Neural cell (in vitro differentiated cells): ENCODE measurements at regions not wholly inside any gene's neighbourhood (a gene's known extent, or its start where the extent isn't known, plus 50 kb on each side); places are given as distances from the start of the nearest gene placed in this dataset.

ENCODE experiments used
- H2AFZ ChIP-seq: fragments of 200-600, 300-800 bp; sonication (generic), shearing (Covaris generic); 2 replicates; pipeline ENCODE4 v1.6.0; 2014; ENCODE audit warnings: low read depth, mild to moderate bottlenecking, antibody characterized with exemption, low read length, moderate library complexity
- H3F3A ChIP-seq: fragments of 200-600 bp; shearing (Covaris generic); 2 replicates; pipeline ENCODE4 v1.6.1; 2016; ENCODE audit warnings: mild to moderate bottlenecking, moderate library complexity, mixed read lengths, antibody characterized with exemption, low read length; ENCODE audit not compliant: insufficient read depth, poor library complexity, severe bottlenecking
- H3K27ac ChIP-seq: fragments of 200-600, 300-800 bp; sonication (generic), shearing (Covaris generic); 2 replicates; pipeline ENCODE4 v1.5.1; 2014; ENCODE audit warnings: mild to moderate bottlenecking, low read length, moderate library complexity
- H3K27me3 ChIP-seq: fragments of 300-800, 200-600 bp; sonication (generic), shearing (Covaris generic); 2 replicates; pipeline ENCODE4 v1.6.0; 2014; ENCODE audit warnings: mild to moderate bottlenecking, low read depth, low read length, moderate library complexity; ENCODE audit not compliant: insufficient read depth
- H3K36me3 ChIP-seq: fragments of 300-800, 200-600 bp; sonication (generic), shearing (Covaris generic); 2 replicates; pipeline ENCODE4 v1.5.1; 2014; ENCODE audit warnings: mild to moderate bottlenecking, antibody characterized with exemption, low read length, moderate library complexity; ENCODE audit not compliant: insufficient read depth
- H3K4me2 ChIP-seq: fragments of 300-800, 200-600 bp; sonication (generic), shearing (Covaris generic); 2 replicates; pipeline ENCODE4 v1.6.0; 2014; ENCODE audit warnings: mild to moderate bottlenecking, low read length
- H3K4me3 ChIP-seq: fragments of 300-800, 200-600 bp; sonication (generic), shearing (Covaris generic); 2 replicates; pipeline ENCODE4 v1.5.1; 2014; ENCODE audit warnings: mild to moderate bottlenecking, low read length, moderate library complexity
- H3K79me2 ChIP-seq: fragments of 200-600 bp; shearing (Covaris generic); replicated peaks from 2 replicates; pipeline ENCODE4 v1.6.0; 2014; ENCODE audit warnings: mild to moderate bottlenecking, low read length, moderate library complexity; ENCODE audit not compliant: insufficient read depth
- H3K9ac ChIP-seq: fragments of 300-800, 200-600 bp; sonication (generic), shearing (Covaris generic); 2 replicates; pipeline ENCODE4 v1.6.1; 2016; ENCODE audit warnings: mild to moderate bottlenecking, low read length, mixed read lengths
- H3K9me2 ChIP-seq: fragments of 200-600 bp; shearing (Covaris generic); 2 replicates; pipeline ENCODE4 v1.6.1; 2016; ENCODE audit warnings: mild to moderate bottlenecking, low read length, mixed read lengths; ENCODE audit not compliant: insufficient read depth
- H3K9me3 ChIP-seq: fragments of 200-600, 300-800 bp; sonication (generic), shearing (Covaris generic); 2 replicates; pipeline ENCODE4 v1.6.1; 2016; ENCODE audit warnings: mild to moderate bottlenecking, mixed run types, low read length, moderate library complexity, mixed read lengths
- H4K20me1 ChIP-seq: fragments of 200-600 bp; shearing (Covaris generic); 2 replicates; pipeline ENCODE4 v1.6.1; 2016; ENCODE audit warnings: mild to moderate bottlenecking, mixed run types; ENCODE audit not compliant: insufficient read depth
- CTCF ChIP-seq: fragments of 450-650 bp; IDR thresholded peaks from 2 replicates; pipeline ENCODE4 v1.5.1; 2014; ENCODE audit warnings: antibody characterized with exemption, mild to moderate bottlenecking, moderate library complexity; ENCODE audit not compliant: poor library complexity, severe bottlenecking
- EP300 ChIP-seq: fragments of 450-650 bp; conservative IDR thresholded peaks from 2 replicates; pipeline ENCODE4 v1.6.1; 2014; ENCODE audit warnings: antibody characterized with exemption, mild to moderate bottlenecking, moderate library complexity; ENCODE audit not compliant: poor library complexity, severe bottlenecking
- EZH2 ChIP-seq: fragments of 200-600, 300-800 bp; shearing (Covaris generic), sonication (generic); IDR thresholded peaks from 2 replicates; pipeline ENCODE4 v1.6.1; 2014; ENCODE audit warnings: antibody characterized with exemption, low read length, borderline replicate concordance, mild to moderate bottlenecking; ENCODE audit not compliant: insufficient read depth, poor library complexity, severe bottlenecking
- MXI1 ChIP-seq: fragments of 450-650 bp; conservative IDR thresholded peaks from 2 replicates; pipeline ENCODE4 v1.6.1; 2014; ENCODE audit warnings: antibody characterized with exemption, mild to moderate bottlenecking; ENCODE audit not compliant: poor library complexity, severe bottlenecking
- POLR2AphosphoS5 ChIP-seq: IDR thresholded peaks from 2 replicates; pipeline ENCODE4 v1.6.1; 2012
- RAD21 ChIP-seq: fragments of 450-650 bp; conservative IDR thresholded peaks from 2 replicates; pipeline ENCODE4 v1.6.1; 2014; ENCODE audit warnings: antibody characterized with exemption, mild to moderate bottlenecking, moderate library complexity
- SMC3 ChIP-seq: fragments of 450-650 bp; conservative IDR thresholded peaks from 2 replicates; pipeline ENCODE4 v1.6.1; 2014; ENCODE audit warnings: antibody characterized with exemption, mild to moderate bottlenecking, moderate library complexity; ENCODE audit not compliant: poor library complexity
- TAF1 ChIP-seq: IDR thresholded peaks from 2 replicates; pipeline ENCODE4 v1.6.1; 2012; ENCODE audit warnings: low read depth
- TF ChIP-seq, protein P1 (sequence below): IDR thresholded peaks from 2 replicates; pipeline ENCODE4 v1.6.1; 2012; ENCODE audit warnings: borderline replicate concordance

DNA sequence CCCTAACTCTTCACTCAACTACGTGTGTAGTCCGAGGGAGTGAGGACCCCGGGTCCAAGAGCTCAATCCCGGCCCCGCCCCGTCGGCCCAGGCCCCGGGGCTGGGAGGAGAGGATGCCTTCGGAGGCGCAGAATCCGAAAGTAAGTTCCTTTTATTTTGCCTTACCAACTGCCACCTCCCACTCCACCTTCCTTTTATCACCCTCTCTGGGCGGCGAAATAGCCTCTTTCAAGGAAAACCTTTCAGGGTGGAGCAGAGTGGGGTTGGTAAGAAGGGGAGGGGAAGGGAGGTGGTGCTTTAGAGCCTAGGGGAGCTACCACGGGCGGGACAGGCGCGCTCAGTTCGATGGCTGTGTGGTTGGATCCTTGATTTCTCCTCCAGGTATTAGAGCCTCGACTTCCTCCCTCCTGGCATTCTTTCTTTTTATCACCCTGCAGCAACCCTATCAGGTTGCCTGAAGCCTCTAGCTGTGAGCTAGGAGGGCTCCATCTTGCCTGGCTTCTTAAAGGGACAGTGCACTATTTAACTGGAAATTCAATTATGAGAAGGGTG lies 191.2 kb downstream of the RRAGB start:
- no peaks in the 10 kb centered on the region for H4K20me1 ChIP-seq
- H3K27me3 ChIP-seq = no peaks in the 10 kb centered on the region
- peak overlapping the region; percentile 69 for H2AFZ ChIP-seq
- no peaks in the 10 kb centered on the region for H3K9me3 ChIP-seq
- H3F3A ChIP-seq = no peaks in the 10 kb centered on the region
- TF ChIP-seq CTCF (no peak), POLR2AphosphoS5 (no peak), TAF1 (no peak), EP300 (no peak), RAD21 (no peak), MXI1 (no peak), SMC3 (no peak), EZH2 (no peak)
- TF ChIP-seq, protein P1, sequence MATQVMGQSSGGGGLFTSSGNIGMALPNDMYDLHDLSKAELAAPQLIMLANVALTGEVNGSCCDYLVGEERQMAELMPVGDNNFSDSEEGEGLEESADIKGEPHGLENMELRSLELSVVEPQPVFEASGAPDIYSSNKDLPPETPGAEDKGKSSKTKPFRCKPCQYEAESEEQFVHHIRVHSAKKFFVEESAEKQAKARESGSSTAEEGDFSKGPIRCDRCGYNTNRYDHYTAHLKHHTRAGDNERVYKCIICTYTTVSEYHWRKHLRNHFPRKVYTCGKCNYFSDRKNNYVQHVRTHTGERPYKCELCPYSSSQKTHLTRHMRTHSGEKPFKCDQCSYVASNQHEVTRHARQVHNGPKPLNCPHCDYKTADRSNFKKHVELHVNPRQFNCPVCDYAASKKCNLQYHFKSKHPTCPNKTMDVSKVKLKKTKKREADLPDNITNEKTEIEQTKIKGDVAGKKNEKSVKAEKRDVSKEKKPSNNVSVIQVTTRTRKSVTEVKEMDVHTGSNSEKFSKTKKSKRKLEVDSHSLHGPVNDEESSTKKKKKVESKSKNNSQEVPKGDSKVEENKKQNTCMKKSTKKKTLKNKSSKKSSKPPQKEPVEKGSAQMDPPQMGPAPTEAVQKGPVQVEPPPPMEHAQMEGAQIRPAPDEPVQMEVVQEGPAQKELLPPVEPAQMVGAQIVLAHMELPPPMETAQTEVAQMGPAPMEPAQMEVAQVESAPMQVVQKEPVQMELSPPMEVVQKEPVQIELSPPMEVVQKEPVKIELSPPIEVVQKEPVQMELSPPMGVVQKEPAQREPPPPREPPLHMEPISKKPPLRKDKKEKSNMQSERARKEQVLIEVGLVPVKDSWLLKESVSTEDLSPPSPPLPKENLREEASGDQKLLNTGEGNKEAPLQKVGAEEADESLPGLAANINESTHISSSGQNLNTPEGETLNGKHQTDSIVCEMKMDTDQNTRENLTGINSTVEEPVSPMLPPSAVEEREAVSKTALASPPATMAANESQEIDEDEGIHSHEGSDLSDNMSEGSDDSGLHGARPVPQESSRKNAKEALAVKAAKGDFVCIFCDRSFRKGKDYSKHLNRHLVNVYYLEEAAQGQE = no peak
- H3K36me3 ChIP-seq = no peaks in the 10 kb centered on the region
- no peaks in the 10 kb centered on the region for H3K79me2 ChIP-seq
- no peaks in the 10 kb centered on the region for H3K9me2 ChIP-seq
- H3K4me3 ChIP-seq = peak overlapping the region; percentile 69
- H3K9ac ChIP-seq = peak overlapping the region; percentile 68
- H3K4me2 ChIP-seq = no peak overlapping the region
- peak overlapping the region; percentile 72 for H3K27ac ChIP-seq

DNA sequence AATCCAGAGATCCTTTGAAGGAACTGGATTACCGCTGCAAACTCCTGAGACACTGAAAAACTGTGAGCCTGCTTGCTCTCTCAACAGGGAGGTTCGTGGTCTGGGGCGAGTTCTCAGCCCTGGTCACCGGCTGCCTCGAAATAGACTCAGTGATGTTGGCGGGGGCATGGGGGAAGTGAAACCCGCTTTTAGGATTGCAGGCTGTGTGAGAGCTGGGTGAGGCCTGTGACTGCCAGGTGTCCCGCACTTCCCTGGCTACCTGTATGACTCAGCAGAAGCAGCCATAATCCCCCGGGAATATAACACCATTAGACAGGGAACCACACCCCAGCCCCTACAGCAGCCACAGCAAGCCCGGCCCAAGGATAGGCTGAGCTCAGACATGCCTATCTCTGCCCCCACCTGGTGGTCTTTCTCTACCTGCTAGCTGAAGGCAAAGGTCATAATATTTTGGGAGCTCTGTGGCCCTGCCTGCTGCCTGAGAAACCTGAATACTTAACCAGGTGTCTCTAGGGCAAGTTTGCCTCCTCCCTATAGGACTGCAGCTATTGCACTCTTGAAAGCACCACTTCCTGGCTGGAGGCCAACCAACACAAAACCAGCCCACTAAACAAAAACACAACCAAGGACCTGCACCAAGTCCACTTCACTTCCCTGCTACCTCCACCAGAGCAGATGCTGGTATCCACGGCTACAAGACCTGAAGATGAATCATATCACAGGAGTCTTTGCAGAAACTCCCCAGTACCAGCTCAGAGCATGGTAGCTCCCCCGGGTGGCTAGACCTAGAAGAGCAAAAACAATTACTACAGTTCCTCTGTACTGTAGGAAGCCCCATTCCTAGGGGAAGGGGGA lies 202.0 kb downstream of the RRAGB start:
- no peaks in the 10 kb centered on the region for H3K27me3 ChIP-seq
- H3K9me3 ChIP-seq = no peaks in the 10 kb centered on the region
- no peak overlapping the region for H3K27ac ChIP-seq
- TF ChIP-seq, protein P1 = no peak
- no peak for TF ChIP-seq SMC3
- no peak for TF ChIP-seq RAD21
- TF ChIP-seq TAF1 = no peak
- no peak for TF ChIP-seq MXI1
- no peak for TF ChIP-seq CTCF
- TF ChIP-seq EP300 = no peak
- no peak for TF ChIP-seq POLR2AphosphoS5
- TF ChIP-seq EZH2 = no peak
- no peaks in the 10 kb centered on the region for H3K79me2 ChIP-seq
- no peaks in the 10 kb centered on the region for H3K36me3 ChIP-seq
- no peaks in the 10 kb centered on the region for H3F3A ChIP-seq
- H3K4me3 ChIP-seq = no peak overlapping the region
- no peaks in the 10 kb centered on the region for H4K20me1 ChIP-seq
- no peak overlapping the region for H3K4me2 ChIP-seq
- no peaks in the 10 kb centered on the region for H3K9me2 ChIP-seq
- no peak overlapping the region for H2AFZ ChIP-seq
- H3K9ac ChIP-seq = no peak overlapping the region
